ENCODE measurements at regions not wholly inside any gene's neighbourhood (a gene's known extent, or its start where the extent isn't known, plus 50 kb on each side); places are given as distances from the start of the nearest gene placed in this dataset.
A peak's percentile ranks its signal among the peaks of the same experiment; 100 is the strongest.
"Not testable (repeated sequence)": the region's sequence is repeated elsewhere in the genome, so short reads cannot be mapped to it uniquely, and the experiment has no call there.

DNA sequence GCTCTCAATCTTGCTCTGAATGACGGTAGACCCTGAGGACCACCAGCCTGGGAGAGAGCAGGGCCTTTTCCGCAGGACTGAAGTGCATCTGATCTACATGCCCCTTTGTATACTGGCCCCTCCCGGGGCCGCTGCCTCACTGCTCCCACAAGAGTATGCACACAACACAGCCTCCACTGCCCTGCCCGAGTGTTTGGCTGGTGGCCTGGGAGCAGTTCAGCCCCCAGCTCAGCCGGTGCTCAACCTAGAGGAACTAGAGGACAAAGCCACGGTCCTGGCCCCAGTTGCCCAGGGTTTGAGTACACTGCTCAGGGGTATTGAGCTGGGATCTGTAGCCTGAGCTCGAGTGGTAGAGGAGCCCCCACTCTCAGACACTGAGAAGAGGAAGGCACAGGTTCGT is 118.9 kb upstream of the CAB39 start:
- DNase-seq = no peak

DNA sequence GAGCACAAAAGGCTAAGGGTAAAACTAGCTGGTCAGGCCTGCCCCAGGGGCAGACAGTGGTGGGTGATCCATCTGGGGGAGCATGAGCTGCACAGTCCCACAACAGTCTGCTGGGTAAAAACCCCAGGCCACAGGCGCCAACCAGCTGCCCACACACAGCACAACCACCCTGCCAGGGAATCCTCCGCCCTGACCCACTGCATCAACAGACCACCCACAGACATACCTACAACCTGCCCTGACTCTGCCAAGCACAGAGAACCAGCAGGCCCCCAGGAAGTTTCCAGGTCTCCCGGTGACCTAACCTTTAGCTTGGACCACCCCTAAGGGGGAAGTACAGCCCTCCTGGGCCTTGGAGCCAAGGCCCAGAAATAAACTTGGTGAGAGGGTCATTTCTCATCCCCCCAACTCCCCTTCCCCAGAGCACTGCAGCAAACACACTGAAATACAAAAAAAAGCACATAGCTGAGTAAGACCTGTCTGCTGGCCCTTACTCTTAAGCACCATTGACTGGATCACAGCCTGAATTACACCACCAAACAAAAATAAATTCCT is 118.3 kb upstream of the CAB39 start:
- no peak for DNase-seq

DNA sequence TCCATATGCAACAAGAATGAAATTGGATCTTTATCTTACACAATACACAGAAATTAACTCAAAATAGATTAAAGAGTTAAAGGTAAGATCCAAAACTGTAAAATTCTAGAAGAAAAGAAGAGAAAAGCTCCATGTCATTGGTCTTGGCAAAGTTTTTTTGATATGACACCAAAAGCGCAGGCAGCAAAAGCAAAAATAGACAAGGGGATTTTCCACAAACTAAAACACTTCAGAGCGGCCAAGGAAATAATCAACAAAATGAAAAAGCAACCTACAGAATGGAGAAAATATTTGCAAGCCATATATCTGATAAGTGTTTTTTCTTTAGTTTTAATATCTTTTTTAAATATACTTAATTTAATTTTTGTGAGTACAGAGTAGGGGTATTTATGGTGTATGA is 112.8 kb upstream of the CAB39 start:
- DNase-seq = no peak

DNA sequence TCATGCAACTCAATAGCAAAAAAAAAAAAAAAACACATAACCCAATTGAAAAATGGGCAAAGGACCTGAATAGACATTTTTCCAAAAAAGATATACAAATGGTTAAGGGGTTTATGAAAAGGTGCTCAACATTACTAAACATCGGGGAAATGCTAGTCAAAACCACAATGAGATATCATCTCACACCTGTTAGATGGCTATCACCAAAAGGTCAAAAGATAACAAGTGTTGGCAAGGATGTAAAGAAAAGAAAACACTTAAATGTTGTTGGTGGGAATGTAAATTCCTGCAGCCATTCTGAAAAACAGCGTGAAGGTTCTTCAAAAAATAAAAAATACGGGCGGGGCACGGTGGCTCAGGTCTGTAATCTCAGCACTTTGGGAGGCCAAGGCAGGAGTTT is 112.4 kb upstream of the CAB39 start:
- no peak for DNase-seq

DNA sequence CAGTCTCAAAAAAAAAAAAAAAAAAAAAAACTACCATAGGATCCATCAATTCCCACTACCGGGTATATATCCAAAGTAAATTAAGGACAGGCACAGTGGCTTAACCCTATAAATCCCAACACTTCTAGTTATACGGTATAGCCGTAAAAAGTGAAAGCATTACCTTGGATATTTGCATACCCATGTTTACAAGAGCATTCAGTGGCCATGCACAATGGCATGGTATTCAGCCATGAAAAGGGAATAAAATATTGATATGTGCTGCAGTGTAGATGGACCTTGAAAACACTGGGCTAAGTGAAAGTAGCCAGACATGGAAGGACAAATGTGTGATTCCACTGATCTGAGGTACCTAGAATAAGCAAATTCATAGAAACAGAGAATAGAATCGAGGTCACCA is 111.8 kb upstream of the CAB39 start:
- no peak for DNase-seq

DNA sequence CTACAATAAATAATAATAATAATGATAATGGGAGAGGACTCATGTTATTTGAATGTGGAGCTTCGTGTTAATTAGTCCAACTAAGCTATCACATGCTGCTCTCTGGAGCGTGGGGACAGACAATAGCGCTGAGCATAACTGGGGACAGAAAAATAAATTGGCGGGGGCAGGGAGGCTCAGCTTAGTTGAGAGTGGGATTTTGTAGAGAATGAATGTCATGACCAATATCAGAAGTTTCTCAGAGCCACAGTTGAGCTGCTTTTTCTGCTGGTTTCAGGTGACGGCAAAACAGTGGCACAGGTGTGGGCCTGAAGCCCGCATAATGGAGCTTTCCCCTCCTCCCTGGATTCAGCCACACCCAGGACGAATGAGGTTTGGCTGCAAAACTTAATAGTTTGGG is 111.1 kb upstream of the CAB39 start:
- DNase-seq = no peak

DNA sequence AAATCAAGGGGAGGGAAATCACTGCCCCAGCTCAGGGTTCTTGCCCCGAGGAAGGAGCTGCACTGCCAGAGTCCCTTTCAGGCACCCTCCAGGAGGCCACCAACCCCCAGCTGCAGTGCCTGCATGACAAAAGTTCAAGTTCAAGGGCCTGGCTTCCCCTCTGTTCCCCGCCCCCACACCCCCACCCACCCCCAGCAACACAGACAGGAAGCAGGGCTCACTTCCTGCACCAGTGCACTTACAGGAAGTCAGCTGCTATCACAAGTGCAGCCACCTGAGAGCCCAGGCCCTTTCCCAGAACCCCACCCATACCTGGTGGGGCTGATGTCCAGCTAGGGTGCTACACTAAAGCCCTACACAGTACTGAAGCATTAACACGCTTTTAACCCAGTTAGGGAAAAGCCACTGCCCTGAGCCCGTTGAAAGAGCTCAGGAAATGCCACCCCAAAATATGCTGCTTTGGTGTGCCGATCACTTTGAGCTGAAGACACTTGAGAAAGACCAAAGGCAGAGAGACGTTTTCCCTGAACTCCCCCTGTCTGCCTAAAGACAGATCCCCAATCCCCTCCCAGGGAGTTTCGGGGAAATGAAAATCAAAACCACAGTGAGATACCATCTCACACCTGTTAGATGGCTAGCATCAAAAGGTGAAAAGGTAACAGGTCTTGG is 109.9 kb upstream of the CAB39 start:
- no peak for DNase-seq

DNA sequence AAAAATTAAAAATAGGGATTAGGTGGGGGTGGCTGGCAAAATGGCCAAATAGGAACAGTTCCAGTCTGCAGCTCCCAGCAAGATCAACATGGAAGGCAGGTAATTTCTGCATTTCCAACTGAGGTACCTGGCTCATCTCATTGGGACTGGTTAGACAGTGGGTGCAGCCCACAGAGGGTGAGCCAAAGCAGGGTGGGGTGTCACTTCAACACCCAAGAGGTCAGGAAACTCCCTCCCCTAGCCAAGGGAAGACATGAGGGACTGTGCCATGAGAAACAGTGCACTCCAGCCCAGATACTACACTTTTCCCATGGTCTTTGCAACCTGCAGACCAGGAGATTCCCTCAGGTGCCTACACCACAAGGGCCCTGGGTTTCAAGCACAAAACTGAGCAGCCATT is 109.3 kb upstream of the CAB39 start:
- DNase-seq = not testable (repeated sequence)

DNA sequence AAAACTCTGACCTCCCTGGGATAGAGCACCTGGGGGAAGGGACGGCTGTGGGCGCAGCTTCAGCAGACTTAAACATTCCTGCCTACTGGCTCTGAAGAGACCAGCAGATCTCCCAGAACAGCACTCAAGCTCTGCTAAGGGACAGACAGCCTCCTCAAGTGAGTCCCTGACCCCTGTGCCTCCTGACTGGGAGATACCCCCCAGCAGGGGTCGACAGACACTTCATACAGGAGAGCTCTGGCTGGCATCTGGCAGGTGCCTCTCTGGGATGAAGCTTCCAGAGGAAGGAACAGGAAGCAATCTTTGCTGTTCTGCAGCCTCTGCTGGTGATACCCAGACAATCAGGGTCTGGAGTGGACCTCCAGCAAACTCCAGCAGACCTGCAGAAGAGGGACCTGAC is 108.5 kb upstream of the CAB39 start:
- DNase-seq = not testable (repeated sequence)

DNA sequence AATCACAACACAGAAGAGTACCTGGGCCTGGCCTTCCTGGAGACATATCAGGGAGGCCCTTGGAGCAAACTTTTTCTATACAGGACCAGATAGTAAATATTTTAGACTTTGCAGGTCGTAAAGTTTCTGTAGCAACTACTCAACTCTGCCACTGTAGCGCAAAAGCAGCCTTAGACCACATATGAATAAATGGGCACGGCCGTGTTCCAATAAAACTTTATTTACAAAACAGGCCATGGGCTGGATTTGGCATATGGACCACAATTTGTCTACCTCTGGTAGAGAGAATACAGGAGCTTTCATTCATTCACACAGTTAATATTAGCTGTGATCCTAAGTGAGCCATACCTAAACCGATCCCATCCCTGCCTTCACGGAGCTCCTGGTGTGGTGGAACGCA is 98.6 kb upstream of the CAB39 start:
- no peak for DNase-seq

DNA sequence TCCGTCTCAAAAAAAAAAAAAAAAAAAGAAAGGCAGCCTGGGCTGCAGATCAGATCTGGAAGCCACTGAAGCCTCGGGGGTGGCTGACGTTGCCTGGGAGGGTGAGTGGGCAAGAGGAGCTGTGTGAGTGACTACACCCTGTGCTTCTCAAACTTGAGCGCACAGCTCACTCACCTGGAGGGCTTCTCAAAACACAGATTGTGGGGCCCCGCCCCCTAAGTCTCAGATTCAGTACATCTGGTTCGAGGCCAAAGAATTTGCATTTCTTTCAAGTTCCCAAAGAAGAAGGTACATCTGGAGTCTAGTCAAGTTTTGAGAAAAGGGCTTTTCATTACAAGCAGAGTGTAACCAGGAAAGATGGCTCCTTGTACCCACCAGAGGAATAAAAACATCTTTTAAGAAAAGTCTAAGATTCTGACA is 97.7 kb upstream of the CAB39 start:
- DNase-seq = no peak

DNA sequence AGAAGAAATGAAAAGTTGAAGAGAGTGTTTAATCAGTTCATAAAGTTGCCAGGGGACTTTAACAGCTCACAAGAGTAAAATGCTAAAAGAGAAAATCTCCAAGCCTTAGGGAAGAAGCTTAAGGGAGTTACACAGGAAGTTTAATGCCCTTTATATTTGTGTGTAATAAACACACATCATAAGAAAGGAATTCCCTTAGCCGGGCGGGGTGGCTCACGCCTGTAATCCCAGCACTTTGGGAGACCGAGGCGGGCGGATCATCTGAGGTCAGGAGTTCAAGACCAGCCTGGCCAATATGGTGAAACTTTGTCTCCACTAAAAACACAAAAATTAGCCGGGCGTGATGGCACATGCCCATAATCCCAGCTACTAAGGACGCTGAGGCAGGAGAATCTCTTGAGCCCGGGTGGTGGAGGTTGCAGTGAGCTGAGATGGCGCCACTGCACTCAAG is 95.4 kb upstream of the CAB39 start:
- DNase-seq = peak; percentile 73

DNA sequence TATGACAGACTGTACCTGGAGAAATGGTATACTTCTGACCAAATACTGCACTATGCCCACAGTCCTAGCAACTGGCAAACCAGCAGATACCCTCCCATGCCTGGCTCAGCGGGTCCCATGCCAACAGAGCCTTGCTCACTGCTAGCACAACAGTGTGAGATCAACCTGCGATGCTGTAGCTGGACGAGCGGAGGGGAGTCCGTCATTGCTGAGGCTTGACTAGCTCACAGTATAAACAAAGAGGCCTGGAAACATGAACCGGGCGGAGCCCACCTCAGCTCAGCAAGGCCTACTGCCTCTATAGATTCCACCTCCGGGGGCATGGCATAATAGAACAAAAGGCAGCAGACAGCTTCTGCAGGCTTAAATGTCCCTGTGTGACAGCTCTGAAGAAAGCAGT is 93.2 kb upstream of the CAB39 start:
- DNase-seq = no peak

DNA sequence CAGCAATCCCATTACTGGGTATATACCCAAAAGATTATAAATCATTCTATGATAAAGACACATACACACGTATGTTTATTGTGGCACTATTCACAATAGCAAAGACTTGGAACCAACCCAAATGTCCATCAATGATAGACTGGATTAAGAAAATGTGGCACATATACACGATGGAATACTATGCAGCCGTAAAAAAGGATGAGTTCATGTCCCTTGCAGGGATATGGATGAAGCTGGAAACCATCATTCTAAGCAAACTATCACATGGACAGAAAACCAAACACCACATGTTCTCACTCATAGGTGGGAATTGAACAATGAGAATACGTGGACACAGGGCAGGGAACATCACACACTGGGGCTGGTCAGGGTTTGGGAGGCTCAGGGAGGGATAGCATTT is 87.4 kb upstream of the CAB39 start:
- DNase-seq = not testable (repeated sequence)

DNA sequence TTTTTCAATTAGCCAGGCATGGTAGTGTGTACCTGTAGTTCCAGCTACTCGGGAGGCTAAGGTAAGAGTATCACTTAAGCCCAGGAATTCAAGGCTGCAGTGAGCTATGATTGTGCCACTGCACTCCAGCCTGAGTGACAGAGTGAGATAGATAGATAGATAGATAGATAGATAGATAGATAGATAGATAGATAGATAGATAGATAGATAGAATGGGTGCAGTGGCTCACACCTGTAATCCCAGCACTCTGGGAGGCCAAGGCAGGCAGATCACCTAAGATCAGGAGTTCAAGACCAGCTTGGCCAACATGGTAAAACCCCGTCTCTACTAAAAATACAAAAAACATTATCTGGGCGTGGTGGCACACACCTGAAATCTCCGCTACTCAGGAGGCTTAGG is 85.6 kb upstream of the CAB39 start:
- not testable (repeated sequence) for DNase-seq

DNA sequence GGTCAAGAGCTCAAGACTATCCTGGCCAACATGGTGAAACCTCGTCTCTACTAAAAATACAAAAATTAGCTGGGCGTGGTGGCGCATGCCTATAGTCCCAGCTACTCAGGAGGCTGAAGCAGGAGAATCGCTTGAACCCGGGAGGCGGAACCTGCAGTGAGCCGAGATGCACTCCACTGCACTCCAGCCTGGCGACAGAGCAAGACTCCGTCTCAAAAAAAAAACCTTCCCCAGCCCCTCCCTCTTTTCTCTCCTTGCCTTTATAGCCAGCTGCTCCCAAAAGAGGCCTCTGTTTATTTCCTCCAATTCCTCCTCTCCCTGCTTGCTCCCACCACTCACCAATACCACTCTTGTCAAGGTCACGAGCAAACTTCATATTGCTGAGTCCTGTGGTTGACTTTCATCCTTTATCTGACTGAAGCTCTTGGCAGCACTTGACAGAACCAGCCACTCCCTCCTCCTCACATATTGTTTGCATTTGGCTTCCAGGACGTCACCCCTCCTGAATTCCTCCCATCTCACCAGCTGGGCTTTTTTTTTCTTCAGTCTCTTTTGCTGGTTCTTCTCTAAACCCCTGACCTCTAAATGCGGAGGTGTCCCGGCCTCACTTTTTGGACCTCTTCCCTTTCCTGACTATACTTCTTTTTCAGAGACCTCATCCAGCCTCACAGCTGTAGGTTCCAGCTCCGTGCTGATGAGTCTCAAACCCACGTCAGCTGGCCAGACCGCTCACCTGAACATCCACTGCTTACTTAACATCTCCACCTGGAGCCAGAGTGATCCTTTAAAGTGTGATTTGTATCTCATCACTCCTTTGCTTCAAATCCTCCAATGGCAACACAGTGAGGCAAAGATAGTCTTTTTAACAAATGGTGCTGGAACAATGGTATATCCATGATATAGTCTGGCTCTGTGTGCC is 84.6 kb upstream of the CAB39 start:
- DNase-seq = peak; percentile 63

DNA sequence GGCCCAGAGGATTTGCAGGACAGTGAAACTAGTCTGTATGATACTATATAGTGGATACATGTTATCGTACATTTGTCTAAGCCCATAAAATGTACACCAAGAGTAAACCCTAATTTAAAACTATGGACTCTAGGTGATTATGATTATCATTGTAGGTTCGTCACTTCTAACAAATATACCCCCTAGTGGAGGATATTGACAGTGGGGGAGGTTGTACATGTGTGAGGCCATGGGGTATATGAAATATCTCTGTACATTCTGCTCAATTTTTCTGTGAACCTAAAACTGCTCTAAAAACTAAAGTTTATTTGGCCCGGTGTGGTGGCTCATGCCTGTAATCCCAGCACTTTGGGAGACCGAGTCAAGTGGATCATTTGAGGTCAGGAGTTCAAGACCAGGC is 81.2 kb upstream of the CAB39 start:
- DNase-seq = no peak

DNA sequence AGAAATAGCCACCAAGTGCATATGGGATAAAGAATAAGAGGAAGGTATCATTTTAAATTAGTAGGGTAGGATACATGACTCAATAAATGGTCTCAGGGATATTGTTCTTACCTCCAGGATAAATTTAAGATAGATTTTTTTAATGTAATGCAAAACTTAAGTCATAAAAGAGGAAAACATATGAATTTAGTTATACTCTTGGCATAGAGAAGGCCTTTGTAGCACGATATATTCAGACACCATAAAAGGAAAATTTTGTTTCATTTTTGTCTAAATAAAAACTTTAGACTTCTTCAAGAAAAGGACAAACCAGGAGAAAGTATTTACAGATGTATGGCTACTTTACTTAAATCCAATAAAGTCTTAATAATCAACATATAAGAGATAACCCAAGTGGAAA is 78.5 kb upstream of the CAB39 start:
- DNase-seq = no peak

DNA sequence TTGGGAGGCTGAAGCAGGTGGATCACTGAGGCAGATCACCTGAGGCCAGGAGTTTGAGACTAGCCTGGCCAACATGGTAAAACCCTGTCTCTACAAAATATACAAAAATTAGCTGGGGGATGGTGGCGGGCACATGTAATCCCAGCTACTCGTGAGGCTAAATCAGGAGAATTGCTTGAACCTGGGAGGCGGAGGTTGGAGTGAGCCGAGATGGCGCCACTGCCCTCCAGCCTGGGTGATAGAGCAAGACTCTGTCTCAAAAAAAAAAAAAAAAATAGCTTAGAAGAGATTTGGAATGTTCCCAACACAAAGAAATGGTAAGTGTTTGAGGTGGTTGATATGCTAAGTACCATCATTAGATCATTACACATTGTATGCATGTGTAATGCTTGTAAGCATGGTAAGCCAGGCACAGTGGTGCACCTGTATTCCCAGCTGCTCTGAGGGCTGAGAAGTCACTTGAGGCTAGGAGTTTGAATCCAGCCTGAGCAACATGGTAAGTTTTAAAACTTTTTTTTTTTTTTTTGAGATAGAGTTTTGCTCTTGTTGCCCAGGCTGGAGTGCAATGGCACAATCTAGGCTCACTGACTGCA is 77.8 kb upstream of the CAB39 start:
- not testable (repeated sequence) for DNase-seq

DNA sequence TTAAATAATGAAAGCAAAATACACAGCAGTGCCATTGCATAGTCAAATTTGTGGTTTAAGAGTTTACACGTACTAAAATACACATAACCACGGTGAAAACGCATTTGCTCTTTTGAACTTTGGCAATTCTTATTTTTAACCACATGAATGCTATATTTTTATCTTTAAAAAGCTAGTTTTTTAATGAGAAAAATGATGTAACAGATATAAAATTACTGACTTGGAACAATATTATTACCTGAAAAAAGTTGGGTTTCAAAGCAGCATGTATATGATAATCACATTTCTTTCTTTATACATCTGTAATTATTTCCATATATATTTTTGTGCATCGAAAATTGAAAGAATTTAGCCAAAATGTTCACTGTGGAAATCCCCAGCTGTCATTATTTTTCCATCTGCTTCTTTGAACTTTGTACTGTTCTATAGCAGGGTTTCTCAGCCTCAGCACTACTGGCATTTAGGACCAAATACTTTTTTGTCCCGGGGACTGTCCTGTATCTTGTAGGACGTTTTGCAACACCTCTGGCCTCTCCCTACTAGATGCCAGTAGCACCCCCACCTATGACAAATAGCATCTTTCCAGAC is 75.9 kb upstream of the CAB39 start:
- DNase-seq = no peak

DNA sequence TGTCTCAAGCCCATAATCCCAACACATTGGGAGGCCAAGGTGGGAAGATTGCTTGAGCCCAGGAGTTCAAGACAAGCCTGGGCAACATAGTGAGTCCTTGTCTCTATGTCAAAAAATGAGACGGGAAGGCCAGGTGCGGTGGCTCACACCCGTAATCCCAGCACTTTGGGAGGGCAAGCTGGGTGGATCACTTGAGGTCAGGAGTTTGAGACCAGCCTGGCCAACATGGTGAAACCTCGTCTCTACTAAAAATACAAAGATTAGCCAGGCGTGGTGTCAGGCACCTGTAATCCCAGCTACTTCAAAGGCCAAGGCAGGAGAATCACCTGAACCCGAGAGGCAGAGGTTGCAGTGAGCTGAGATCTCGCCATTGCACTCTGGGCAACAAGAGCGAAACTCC is 75.2 kb upstream of the CAB39 start:
- not testable (repeated sequence) for DNase-seq

DNA sequence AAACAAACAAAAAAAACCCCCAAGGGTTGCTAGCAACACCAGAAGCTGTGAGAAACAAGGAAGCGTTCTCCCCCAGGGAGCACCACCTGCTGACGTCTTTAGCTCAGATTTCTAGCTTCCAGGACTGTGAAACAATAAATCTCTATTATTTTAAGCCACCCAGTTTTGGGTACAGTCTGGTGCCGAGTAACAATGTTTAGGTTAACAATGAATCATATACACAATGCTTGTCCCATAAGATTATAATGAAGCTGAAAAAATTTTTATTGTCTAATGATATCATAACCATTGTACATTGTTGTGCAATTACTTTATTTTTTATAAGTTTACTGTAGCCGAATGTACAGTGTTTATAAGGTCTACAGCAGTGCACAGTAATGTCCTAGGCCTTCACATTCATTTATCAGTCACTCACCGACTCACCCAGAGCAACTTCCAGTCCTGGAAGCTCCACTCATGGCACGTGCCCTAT is 72.1 kb upstream of the CAB39 start:
- DNase-seq = no peak

DNA sequence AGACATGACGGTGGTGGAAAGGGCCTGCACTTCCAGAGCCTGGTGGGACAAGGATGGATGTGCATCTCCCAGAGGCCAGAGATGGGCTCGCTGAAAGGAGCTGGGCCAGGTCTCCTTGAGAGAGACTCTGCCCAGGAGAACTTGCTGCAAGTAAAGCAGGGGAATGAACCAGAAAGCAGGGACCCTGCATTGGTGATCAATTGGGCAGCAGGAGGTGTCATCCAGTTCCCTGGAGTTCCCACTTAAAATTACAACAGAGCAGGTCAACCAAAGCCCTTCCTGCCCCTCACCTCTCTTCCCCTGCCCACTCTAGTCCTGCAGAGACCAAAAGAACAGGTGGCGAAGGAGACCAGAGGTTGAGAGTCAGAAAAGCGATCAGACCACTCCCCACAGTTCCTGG is 69.7 kb upstream of the CAB39 start:
- no peak for DNase-seq
